GM19328 (cell line): ENCODE measurements at regions not wholly inside any gene's neighbourhood (a gene's known extent, or its start where the extent isn't known, plus 50 kb on each side); places are given as distances from the start of the nearest gene placed in this dataset.
"Not testable (repeated sequence)": the region's sequence is repeated elsewhere in the genome, so short reads cannot be mapped to it uniquely, and the experiment has no call there.

Experiments used
- ATAC-seq: cut with Tn5 transposase; IDR thresholded peaks from one replicate; pipeline ENCODE4 v1.9.1; 2021; ENCODE audit warnings: mild to moderate bottlenecking, moderate library complexity; ENCODE audit not compliant: unreplicated experiment

DNA sequence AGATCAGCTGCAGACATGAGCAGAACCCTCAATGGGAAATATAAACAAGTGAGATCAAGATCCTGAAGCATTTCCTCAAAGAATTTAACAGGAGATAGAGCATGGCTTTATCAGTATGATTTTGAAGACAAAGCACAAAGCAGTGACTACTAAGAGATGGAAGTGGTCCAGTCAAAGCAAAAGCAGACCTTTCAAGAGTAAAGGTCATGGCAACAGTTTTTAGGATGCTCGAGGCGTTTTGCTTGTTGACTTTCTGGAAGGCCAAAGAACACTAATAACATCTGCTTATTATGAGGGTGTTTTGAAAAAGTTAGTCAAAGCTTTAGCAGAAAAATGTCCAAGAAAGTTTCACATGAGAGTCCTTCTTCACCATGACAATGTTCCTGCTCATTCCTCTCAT, 128.5 kb downstream of the KCNE4 start:
- no peak for ATAC-seq

GRCh38 chr2:223181561-223181960, 129.6 kb downstream of the KCNE4 start:
- ATAC-seq: no peak

GRCh38 chr2:223182356-223182755, 130.4 kb downstream of the KCNE4 start:
- no peak for ATAC-seq

- ATAC-seq: no peak
Measured at GRCh38 chr2:223185638-223186037, 133.6 kb downstream of the KCNE4 start.

- ATAC-seq: no peak
Measured at GRCh38 chr2:223187256-223187655, 135.3 kb downstream of the KCNE4 start.

GRCh38 chr2:223190561-223191206, 138.7 kb downstream of the KCNE4 start:
- not testable (repeated sequence) for ATAC-seq

DNA sequence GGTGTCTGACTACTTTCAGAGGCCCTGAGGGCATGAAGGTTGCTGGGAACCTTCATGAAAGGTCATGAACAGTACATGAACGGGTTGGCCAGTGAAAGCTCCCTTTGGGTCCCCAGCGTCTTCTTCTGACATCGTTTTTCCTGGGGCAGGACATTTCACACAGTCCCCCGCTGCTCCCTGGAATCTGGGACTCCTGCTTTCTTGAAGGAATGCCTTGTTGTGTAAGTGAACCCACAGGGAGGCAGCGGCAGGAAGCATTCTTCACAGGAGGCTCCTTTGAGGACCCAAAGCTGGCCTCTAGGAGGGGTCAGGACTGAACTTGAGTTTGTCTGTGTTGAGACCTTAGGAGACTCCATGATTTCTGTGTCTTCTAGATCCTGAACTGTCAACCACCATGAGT, 144.3 kb downstream of the KCNE4 start:
- no peak for ATAC-seq

- no peak for ATAC-seq
Measured at GRCh38 chr2:223197046-223197445, 145.1 kb downstream of the KCNE4 start.

GRCh38 chr2:223199531-223200515, 147.8 kb downstream of the KCNE4 start:
- ATAC-seq: no peak

GRCh38 chr2:223203971-223204929, 152.3 kb downstream of the KCNE4 start:
- no peak for ATAC-seq

- no peak for ATAC-seq
Measured at GRCh38 chr2:223210489-223210888, 158.5 kb downstream of the KCNE4 start.

- ATAC-seq: no peak
Measured at GRCh38 chr2:223214394-223215253, 162.6 kb downstream of the KCNE4 start.

DNA sequence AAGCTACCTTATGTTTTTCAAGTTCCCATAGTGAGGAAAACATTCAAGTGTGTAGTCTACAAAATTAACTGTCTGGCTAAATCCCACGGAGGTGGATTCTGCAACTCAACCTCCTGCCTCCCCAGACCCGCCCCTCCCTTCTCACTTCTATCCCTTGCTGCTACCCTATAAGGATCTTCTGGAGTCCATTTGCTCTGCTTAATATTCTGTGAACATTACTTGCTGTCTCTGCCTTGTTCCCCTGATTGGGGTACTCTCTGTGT, 163.2 kb downstream of the KCNE4 start:
- ATAC-seq: no peak

DNA sequence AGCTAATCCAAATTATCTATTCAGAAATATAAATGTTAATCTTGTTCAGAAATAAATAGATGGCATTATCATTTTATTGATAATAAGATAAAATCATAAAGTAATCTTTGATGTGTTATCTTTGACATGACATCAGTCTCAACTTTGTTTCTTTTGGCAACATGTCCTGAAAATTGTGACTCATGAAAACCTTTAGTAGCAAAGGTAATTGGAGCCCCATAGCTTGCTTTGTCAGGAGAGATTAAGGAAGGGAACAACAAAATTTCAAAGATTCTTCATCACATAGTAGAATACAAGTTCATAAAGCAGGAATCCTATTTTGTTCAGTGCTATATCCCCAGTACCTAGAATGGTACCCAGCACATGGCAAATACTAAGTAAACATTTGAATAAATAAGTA, 165.4 kb downstream of the KCNE4 start:
- no peak for ATAC-seq

- ATAC-seq: no peak
Measured at GRCh38 chr2:223218587-223219178, 166.7 kb downstream of the KCNE4 start.

DNA sequence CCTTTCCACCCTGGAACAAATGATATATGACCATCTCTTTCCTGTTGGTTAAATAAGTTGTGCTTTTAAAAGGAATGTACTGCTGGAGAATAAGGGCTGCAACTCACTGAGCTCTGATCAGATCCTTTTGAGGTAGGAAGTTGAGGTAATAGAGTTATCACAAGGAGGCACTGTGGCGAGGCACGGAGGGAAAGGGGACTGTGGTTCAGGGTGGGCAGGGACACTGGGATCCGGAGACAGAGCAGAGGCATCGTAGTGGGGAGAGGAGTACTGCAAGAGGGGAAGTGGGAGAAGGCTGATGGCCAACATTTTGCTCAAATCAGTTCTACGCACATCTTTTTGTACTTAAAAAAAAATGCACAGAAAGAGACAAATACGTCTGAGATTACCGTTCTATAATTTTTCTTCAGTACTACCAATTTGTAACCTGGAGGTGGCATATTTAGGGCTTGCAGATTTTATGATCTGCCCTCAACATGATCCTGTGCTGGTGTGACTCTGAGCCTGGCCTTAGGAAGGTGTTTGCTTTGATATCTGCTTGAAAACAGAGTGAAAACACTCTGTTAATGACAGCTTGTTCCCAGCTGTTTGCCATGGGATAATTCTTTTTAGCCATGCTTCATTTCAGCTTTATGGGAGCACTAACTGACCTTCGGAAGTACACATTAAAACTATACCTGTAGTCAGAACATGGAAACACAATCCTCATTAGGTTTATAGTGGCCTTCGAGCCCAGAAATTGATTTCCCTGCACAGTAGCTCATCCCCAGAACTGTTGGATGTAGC, 168.1 kb downstream of the KCNE4 start:
- no peak for ATAC-seq

DNA sequence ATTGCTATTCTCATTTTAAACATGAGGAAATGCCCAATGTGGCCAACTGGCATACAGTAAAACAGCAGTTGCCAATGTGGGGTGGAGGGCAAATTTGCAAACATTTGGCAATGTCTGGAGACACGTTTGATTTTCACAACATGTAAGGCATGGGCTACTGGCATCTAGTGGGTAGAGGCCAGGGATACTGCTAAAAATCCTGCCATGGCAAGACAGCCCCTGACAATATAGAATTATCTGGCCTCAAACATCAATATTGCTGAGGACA, 168.6 kb downstream of the KCNE4 start:
- no peak for ATAC-seq

- no peak for ATAC-seq
Measured at GRCh38 chr2:223221139-223221835, 169.3 kb downstream of the KCNE4 start.

- no peak for ATAC-seq
Measured at GRCh38 chr2:223222397-223222796, 170.4 kb downstream of the KCNE4 start.
